Fibroblast of skin of right quadriceps (primary cell): ENCODE measurements at regions not wholly inside any gene's neighbourhood (a gene's known extent, or its start where the extent isn't known, plus 50 kb on each side); places are given as distances from the start of the nearest gene placed in this dataset.

Experiments used
- DNase-seq: peaks from one replicate; pipeline ENCODE4 v3.0.0-alpha.2; 2013

- DNase-seq: no peak
These were observed 252.6 kb upstream of the IGFBP3 start for GRCh38 chr7:46173476-46174195.

GRCh38 chr7:46170792-46171191 lies 249.7 kb upstream of the IGFBP3 start:
- DNase-seq: no peak

DNA sequence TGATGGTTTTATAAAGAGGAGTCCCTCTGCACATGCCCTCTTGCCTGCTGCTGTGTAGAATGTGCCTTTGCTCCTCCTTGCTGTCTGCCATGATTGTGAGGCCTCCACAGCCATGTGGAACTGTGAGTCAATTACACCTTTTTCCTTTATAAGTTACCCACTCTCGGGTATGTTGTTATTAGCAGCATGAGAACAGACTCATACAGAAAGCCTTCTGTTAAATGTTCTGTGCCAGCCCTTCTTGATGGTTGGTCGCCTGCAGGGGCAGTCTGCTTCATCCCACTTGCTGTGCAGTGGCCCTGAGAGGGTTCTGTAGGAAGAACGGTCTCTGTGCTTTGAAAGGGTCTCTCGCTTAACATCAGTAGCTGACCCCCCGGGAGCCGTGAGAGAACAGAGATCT lies 248.9 kb upstream of the IGFBP3 start:
- DNase-seq: no peak

- no peak for DNase-seq
These were observed 248.3 kb upstream of the IGFBP3 start for GRCh38 chr7:46169384-46169755.

GRCh38 chr7:46168671-46169383 lies 247.8 kb upstream of the IGFBP3 start:
- no peak for DNase-seq

DNA sequence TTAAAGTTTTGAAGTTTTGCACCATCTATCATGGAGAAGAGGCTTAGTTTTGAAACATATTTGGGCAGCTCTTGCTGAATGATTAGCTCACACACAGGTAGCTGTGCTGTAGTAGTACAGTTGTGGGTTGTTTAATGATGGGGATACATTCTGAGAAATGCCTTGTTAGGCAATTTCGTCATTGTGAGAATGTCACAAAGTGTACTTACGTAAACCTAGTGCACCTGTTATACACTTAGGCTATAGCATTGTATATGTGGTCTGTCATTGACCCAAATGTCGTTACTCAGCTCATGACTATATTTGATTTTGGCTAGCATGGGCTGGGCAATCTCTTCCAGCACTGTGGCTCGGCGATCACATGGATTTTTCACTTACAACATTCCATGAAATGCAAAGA lies 247.2 kb upstream of the IGFBP3 start:
- DNase-seq: no peak

DNA sequence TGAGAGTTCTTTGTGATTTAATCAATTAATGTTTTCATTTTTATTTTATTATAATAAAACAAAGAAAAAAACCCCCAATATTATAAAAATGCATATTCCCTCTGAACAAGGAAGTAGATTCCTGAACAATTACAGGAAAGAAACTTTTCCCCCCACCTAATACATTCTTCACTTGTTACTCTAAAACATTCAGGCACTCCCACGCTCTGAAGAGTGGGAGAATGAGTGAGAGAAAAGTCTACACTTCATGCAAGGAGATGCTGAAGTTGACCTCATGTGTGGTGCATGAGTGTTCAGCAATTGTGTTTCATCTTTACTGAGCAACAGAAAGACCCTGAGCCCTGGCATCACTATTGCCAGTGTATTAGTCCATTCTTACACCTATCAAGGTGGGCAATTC lies 244.2 kb upstream of the IGFBP3 start:
- peak; percentile 73 for DNase-seq

DNA sequence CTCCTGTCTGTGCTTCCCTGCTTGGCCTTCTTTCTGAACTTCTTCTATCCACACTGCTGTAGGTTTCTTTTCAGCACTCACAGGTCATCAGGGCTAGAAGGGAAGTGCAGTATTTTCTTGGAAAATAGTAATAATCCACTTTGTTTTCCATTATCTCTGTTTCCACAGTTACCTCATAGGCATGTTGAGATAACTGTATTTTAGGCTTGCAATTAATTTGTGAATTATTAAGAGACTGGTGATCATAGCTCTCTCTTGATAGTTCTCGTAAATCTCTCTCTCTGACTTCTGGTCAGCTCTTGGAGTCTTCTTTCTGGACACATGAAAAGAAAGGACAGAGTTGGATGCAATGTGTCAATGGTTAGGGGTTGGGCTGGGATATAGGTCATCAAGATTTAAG lies 243.6 kb upstream of the IGFBP3 start:
- no peak for DNase-seq

DNA sequence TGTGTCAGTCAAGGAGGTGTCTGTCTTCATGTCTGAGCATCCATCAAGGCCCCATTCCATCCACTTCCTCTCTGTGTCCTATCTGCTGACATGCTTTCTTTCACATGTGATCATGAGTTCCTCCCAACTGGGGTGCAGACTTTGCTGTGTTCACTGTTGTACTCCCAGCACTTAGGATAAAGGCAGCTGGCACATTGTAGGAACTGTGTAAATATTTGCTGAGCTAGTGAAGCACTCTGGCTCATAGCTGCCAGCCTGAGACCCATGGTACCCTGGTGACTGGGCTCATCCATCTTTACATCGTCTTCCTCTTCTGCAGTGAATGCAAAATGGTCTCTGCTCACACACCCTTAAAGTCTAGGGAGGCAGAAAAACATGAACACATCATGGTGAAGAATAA lies 242.2 kb upstream of the IGFBP3 start:
- DNase-seq: no peak

GRCh38 chr7:46162609-46163008 lies 241.5 kb upstream of the IGFBP3 start:
- no peak for DNase-seq

DNA sequence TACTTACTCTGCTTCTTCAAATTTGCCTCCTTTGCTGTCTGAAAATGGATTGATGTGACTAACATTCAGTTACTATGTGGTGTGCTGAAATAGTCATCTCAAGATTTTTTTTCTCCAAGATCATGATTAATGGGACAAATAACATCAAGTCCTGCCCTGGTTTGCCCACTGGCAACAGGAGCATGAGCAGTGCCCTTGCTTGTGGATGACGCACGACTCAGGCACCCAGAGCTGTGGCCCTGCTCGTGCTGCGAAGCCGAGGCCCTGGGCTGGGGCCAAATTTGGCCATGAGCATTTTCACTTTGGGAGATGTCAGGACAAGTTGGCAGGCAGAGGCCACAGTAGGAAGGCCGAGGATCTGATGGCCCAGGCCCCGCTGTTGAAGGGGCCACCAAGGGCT lies 239.8 kb upstream of the IGFBP3 start:
- DNase-seq: no peak

GRCh38 chr7:46157931-46158330 lies 236.9 kb upstream of the IGFBP3 start:
- DNase-seq: no peak

- DNase-seq: peak; percentile 91
These were observed 236.3 kb upstream of the IGFBP3 start for GRCh38 chr7:46157404-46157803.

DNA sequence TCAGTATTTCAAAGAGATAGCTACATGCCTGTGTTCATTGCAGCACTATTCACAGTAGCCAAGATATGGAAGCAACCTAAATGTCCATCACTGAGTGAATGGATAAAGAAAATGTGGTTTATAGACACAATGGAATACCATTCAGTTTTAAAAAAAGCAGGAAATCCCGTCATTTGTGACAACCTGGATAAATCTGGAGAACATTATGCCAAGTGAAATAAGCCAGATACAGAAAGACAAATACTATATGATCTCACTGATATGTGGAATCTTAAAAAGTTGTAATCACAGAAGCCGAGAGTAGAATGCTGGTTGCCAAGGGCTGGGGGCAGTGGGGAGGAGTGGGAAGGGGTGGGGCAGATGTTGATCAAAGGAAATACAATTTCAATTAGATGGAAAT lies 235.8 kb upstream of the IGFBP3 start:
- no peak for DNase-seq

DNA sequence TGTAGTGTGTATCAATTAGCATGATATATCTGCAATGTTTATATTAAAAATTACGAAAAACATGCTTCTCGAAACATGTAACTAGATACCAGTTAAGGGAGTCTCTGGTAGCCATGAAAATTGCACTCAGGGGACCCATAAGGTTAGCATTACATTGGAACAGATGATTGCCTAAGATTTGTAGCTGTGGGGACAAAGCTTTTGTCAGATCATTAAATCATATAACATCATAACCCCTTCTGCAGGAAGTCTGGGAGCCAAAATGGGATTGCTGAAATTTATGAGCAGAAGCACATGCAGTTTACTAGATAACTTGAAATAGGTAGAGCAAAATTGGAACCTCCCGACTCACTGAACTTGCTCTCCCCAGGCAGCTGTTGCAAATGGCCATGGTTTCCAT lies 235.0 kb upstream of the IGFBP3 start:
- peak; percentile 89 for DNase-seq

GRCh38 chr7:46155367-46155766 lies 234.3 kb upstream of the IGFBP3 start:
- DNase-seq: no peak

- DNase-seq: no peak
These were observed 233.1 kb upstream of the IGFBP3 start for GRCh38 chr7:46153951-46154787.

DNA sequence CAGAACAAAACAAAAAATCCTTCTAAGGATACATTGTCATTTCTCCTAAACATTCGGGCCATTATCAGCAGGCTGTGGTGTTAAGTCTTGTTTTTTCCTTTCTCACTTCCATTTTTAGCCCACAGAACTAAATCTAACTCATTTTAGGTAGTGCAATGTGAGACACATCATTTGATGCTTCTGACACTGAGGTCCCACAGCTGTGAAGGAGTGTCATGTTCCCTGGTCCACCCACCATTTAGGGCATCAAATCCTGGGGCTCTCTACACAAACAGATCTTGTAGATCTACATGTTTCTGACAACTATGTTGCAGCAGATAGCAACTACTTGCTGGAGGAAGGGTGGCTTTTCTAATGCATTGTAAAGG lies 232.5 kb upstream of the IGFBP3 start:
- DNase-seq: no peak

DNA sequence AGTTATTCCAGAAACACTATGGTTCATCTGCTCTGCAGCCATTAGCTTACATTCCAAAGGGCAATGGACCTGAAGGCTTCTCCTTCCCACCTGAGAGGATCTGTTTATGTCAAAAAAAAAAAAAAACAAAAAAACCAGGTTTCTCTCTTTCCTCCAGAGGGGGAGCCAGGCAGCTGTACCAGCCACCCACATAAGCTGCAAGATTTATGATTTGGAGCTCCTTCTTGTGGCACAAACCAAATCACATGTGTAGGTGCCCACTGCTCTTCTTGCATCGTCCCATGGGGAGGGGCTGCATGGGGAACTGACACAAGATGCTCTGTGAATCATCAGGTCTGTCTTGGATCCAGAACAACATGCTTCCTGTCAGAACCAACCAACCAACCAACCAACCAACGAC lies 231.6 kb upstream of the IGFBP3 start:
- no peak for DNase-seq

DNA sequence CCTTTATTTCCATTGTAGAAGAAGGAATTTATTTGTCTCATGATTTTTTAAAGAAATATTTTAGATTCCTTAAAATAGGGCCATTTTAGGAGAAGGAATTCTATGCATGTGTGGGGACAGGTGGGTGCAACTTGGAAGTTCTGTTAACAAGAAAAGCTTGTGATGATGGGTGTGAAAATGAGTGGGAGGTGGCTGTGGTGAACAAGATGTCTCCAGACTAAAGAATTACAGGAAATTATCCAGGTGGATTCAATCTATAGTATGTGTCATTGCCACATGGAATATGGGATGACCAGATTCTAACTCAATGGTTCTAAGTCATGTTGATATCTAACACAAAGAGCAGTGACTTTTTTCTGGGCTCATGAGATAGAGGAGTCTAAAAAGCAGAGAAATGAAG lies 229.6 kb upstream of the IGFBP3 start:
- peak; percentile 64 for DNase-seq

- no peak for DNase-seq
These were observed 229.1 kb upstream of the IGFBP3 start for GRCh38 chr7:46150202-46150601.

GRCh38 chr7:46147871-46148270 lies 226.8 kb upstream of the IGFBP3 start:
- DNase-seq: no peak

DNA sequence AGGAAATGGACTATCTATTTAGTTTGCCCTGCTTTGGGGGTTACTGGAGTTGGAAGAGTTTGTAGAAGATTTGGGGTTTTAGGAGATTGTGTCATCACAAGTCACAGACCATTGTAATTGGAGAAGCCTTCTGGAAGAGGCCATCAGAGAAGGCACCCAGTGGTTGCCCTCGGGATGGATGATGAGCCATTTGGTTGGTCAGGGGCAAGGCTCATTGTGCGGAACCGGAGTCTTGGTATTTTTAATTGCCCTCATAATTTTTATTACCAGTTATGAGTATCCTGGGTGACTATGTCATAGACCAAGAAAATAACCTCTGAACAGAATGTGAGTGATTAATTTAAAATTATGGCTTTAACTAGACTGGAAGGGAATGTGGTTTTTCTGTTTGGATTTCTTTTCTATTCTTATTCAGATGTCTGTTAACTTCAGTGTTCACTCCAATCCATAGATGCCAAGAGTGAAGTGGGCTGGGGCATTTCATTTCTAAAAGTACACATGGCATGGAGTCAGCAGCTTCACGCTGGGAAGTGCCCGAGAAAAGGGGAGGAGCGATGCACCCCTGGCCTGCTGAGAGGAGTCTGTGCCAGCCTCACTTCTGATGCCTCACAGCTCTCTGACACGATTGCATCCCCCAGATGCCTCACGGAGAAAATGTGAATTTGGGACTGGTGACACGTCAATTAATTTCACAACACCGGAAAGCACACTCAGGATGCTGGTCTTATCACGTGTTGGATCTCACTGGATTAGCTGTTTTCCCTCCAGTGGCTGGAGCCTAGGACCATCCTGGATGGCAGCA lies 225.6 kb upstream of the IGFBP3 start:
- DNase-seq: peak; percentile 87
